OCI-LY7 (cell line): ENCODE measurements at regions not wholly inside any gene's neighbourhood (a gene's known extent, or its start where the extent isn't known, plus 50 kb on each side); places are given as distances from the start of the nearest gene placed in this dataset.

Experiments used
- BruUV-seq: library from RNA; stranded (reverse); fragments of 400-500 nt; replicated peaks from 2 replicates; lab custom pipeline; 2021; lab: Mats Ljungman, UMichigan
- CTCF ChIA-PET: fragments of 300-600 bp; sonication (Branson Sonifier 250); formaldehyde crosslinking; loops from one replicate; lab custom pipeline; 2022; ENCODE audit warnings: antibody characterized with exemption; ENCODE audit not compliant: unreplicated experiment; lab: Charles Lee
- POLR2A ChIA-PET: fragments of 300-600 bp; sonication (Branson Sonifier 250); formaldehyde crosslinking; loops from one replicate; lab custom pipeline; 2022; ENCODE audit warnings: antibody characterized with exemption; lab: Charles Lee
- DNase-seq: peaks from one replicate; pipeline ENCODE4 v3.0.0-alpha.2; 2015; ENCODE audit warnings: low spot score
- H2AFZ ChIP-seq: fragments of 200-600 bp; sonication (generic), shearing (Covaris generic); 2 replicates; pipeline ENCODE4 v1.6.1; 2014; ENCODE audit warnings: mild to moderate bottlenecking, antibody characterized with exemption, low read length, moderate library complexity
- H3K27ac ChIP-seq: fragments of 200-600 bp; sonication (generic); 2 replicates; pipeline ENCODE4 v1.5.1; 2014; ENCODE audit warnings: mixed run types, low read depth, mild to moderate bottlenecking, moderate library complexity, low read length, inconsistent platforms; ENCODE audit not compliant: poor library complexity, severe bottlenecking
- H3K36me3 ChIP-seq: fragments of 200-600 bp; sonication (generic); 2 replicates; pipeline ENCODE4 v1.6.1; 2014; ENCODE audit warnings: mild to moderate bottlenecking, antibody characterized with exemption, low read length, moderate library complexity, mixed read lengths; ENCODE audit not compliant: insufficient read depth
- H3K4me1 ChIP-seq: fragments of 200-600 bp; sonication (generic); 2 replicates; pipeline ENCODE4 v1.5.1; 2014; ENCODE audit warnings: mild to moderate bottlenecking, low read length; ENCODE audit not compliant: insufficient read depth, poor library complexity, severe bottlenecking
- H3K4me2 ChIP-seq: fragments of 200-600 bp; sonication (generic); 2 replicates; pipeline ENCODE4 v1.6.1; 2014; ENCODE audit warnings: mild to moderate bottlenecking, low read length
- H3K4me3 ChIP-seq: fragments of 200-600 bp; sonication (generic); 2 replicates; pipeline ENCODE4 v1.5.1; 2014; ENCODE audit warnings: mild to moderate bottlenecking, low read depth, low read length; ENCODE audit not compliant: poor library complexity, severe bottlenecking
- H3K79me2 ChIP-seq: fragments of 200-600 bp; sonication (generic); 2 replicates; pipeline ENCODE4 v1.6.1; 2016; ENCODE audit warnings: low read depth, mild to moderate bottlenecking, low read length, moderate library complexity, mixed read lengths; ENCODE audit not compliant: insufficient read depth
- H3K9me2 ChIP-seq: fragments of 200-600 bp; sonication (generic); 2 replicates; pipeline ENCODE4 v1.6.1; 2016; ENCODE audit warnings: mild to moderate bottlenecking, low read length, mixed read lengths; ENCODE audit not compliant: insufficient read depth
- H3K9me3 ChIP-seq: fragments of 200-600 bp; sonication (generic); 2 replicates; pipeline ENCODE4 v1.6.1; 2014; ENCODE audit warnings: mild to moderate bottlenecking, mixed run types, low read length, mixed read lengths
- H4K20me1 ChIP-seq: fragments of 200-600 bp; sonication (generic); 2 replicates; pipeline ENCODE4 v1.6.1; 2014; ENCODE audit warnings: mild to moderate bottlenecking, antibody characterized with exemption, low read length, moderate library complexity, mixed read lengths; ENCODE audit not compliant: insufficient read depth
- EZH2phosphoT487 ChIP-seq: fragments of 200-600 bp; sonication (generic); IDR thresholded peaks from 2 replicates; pipeline ENCODE4 v1.6.1; 2018; ENCODE audit warnings: low read depth, borderline replicate concordance, mild to moderate bottlenecking, mixed run types, antibody characterized with exemption, low read length, moderate library complexity, mixed read lengths
- intact Hi-C: fragments of 100-400 bp; cut with micrococcal nuclease; formaldehyde crosslinking; loops from one replicate; pipeline ENCODE4 v1.10.0; 2022; ENCODE audit not compliant: unreplicated experiment
- TF ChIP-seq, protein P1 (sequence below): fragments of 200-600 bp; sonication (generic); conservative IDR thresholded peaks from 2 replicates; pipeline ENCODE4 v1.5.1; 2014; ENCODE audit warnings: mild to moderate bottlenecking, antibody characterized with exemption, low read length, moderate library complexity, mixed read lengths

- ChIA-PET POLR2A (no interaction called here), CTCF (no interaction called here)
- Histone ChIP-seq H3K4me3 (no peak overlapping the region), H3K4me1 (no peaks in the 10 kb centered on the region), H3K27ac (no peak overlapping the region), H3K79me2 (no peaks in the 10 kb centered on the region), H3K36me3 (no peaks in the 10 kb centered on the region), H2AFZ (no peak overlapping the region), H3K9me3 (no peaks in the 10 kb centered on the region), H4K20me1 (no peaks in the 10 kb centered on the region), H3K9me2 (no peaks in the 10 kb centered on the region), H3K4me2 (no peak overlapping the region)
- no TSS peak for BruUV-seq
- intact Hi-C loops, result no loop called here
- DNase-seq, result no peak
- TF ChIP-seq, protein P1, sequence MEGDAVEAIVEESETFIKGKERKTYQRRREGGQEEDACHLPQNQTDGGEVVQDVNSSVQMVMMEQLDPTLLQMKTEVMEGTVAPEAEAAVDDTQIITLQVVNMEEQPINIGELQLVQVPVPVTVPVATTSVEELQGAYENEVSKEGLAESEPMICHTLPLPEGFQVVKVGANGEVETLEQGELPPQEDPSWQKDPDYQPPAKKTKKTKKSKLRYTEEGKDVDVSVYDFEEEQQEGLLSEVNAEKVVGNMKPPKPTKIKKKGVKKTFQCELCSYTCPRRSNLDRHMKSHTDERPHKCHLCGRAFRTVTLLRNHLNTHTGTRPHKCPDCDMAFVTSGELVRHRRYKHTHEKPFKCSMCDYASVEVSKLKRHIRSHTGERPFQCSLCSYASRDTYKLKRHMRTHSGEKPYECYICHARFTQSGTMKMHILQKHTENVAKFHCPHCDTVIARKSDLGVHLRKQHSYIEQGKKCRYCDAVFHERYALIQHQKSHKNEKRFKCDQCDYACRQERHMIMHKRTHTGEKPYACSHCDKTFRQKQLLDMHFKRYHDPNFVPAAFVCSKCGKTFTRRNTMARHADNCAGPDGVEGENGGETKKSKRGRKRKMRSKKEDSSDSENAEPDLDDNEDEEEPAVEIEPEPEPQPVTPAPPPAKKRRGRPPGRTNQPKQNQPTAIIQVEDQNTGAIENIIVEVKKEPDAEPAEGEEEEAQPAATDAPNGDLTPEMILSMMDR, result no peak
- TF ChIP-seq EZH2phosphoT487, result no peak
These were observed 239.5 kb downstream of the MYCN start for GRCh38 chr2:16179701-16180416.

DNA sequence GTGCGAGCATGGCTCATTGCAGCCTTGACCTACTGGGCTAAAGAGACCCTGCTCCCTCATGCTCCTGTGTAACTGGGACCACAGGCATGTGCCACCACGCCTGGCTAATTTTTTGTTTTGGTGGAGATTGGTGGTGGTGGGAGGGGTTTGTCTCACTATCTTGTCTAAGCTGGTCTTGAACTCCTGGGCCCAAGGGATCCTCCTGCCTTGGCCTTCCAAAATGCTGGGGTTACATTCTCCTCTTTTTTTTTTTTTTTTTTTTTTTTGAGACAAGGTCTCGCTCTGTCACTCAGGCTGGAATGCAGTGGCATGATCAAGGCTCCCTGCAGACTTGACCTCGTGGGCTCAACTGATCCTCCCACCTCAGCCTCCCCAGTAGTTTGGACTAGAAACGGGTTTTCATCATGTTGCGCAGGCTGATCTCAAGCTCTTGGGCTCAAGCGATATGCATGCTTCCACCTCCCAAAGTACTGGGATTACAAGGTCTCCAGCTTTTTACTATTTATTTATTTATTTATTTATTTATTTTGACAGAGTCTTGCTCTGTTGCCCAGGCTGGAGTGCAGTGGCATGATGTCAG is 238.3 kb downstream of the MYCN start:
- no peaks in the 10 kb centered on the region for H3K79me2 ChIP-seq
- no peak overlapping the region for H3K27ac ChIP-seq
- no peaks in the 10 kb centered on the region for H3K4me1 ChIP-seq
- POLR2A ChIA-PET, result interaction anchor here (0.7 kb wide), 1 partner anchor 184 kb away, joined by 3 read pairs; no protein-coding TSS in a partner anchor
- intact Hi-C loops, result no loop called here
- no TSS peak for BruUV-seq
- CTCF ChIA-PET, result no interaction called here
- DNase-seq, result no peak
- H3K36me3 ChIP-seq, result no peaks in the 10 kb centered on the region
- H3K9me3 ChIP-seq, result no peaks in the 10 kb centered on the region
- no peaks in the 10 kb centered on the region for H4K20me1 ChIP-seq
- no peak for TF ChIP-seq EZH2phosphoT487
- TF ChIP-seq, protein P1, result no peak
- no peak overlapping the region for H3K4me2 ChIP-seq
- no peak overlapping the region for H2AFZ ChIP-seq
- H3K4me3 ChIP-seq, result no peak overlapping the region
- no peaks in the 10 kb centered on the region for H3K9me2 ChIP-seq

- ChIA-PET POLR2A (interaction anchor here (0.9 kb wide), 1 partner anchor 358 kb away, joined by 4 read pairs; no protein-coding TSS in a partner anchor), CTCF (no interaction called here)
- H3K4me3 ChIP-seq, result no peak overlapping the region
- no TSS peak for BruUV-seq
- H4K20me1 ChIP-seq, result no peaks in the 10 kb centered on the region
- H2AFZ ChIP-seq, result no peak overlapping the region
- H3K9me3 ChIP-seq, result no peaks in the 10 kb centered on the region
- H3K4me1 ChIP-seq, result no peaks in the 10 kb centered on the region
- no peak for DNase-seq
- no peak overlapping the region for H3K4me2 ChIP-seq
- H3K9me2 ChIP-seq, result no peaks in the 10 kb centered on the region
- H3K79me2 ChIP-seq, result no peaks in the 10 kb centered on the region
- H3K27ac ChIP-seq, result no peak overlapping the region
- no peak for TF ChIP-seq EZH2phosphoT487
- TF ChIP-seq, protein P1, result no peak
- intact Hi-C loops, result no loop called here
- H3K36me3 ChIP-seq, result no peaks in the 10 kb centered on the region
These were observed 237.4 kb downstream of the MYCN start for GRCh38 chr2:16177671-16178180.
